HG02852 (cell line): ENCODE measurements at regions not wholly inside any gene's neighbourhood (a gene's known extent, or its start where the extent isn't known, plus 50 kb on each side); places are given as distances from the start of the nearest gene placed in this dataset.

ENCODE experiments used
- ATAC-seq: cut with Tn5 transposase; IDR thresholded peaks from one replicate; pipeline ENCODE4 v1.9.1; 2021; ENCODE audit warnings: mild to moderate bottlenecking, moderate library complexity; ENCODE audit not compliant: unreplicated experiment

GRCh38 chr2:192315543-192315942 is 120.8 kb upstream of the TMEFF2 start:
- ATAC-seq, result no peak

DNA sequence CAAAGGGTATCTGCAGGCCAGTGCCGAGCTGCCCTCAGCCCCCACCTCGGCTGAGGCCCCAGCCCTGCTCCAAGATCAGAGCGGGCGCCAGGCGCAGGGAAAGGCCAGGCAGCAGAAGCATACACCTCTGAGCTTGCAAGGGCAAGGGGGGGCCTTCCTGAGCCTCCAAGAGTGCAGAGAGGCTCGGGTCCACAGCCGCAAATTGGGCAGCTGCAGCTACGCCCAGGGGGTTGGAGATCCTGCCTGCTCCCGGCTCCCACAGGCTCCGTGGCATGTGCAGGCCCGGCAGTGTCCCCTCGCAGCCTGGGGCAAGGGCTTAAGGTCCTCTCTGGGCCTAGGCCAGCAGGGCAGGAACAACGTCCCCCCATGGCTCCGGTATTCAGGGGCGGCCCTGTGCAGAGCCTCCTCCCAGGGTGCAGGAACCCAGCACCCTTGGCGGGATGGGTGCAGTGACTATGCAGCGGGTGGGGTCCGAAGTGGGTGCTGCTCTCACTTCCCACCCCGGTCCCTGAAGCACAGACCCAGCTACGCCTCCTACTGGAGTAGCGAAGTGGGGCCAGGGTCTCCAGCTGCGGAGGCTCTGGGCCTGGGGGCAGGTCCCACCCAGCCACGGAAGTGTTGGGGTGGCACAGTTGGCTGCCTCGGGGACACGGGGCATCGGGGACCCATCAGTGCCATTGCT is 120.2 kb upstream of the TMEFF2 start:
- no peak for ATAC-seq

GRCh38 chr2:192313773-192314172 is 119.0 kb upstream of the TMEFF2 start:
- ATAC-seq, result no peak

GRCh38 chr2:192311701-192312460 is 117.1 kb upstream of the TMEFF2 start:
- ATAC-seq, result no peak

- no peak for ATAC-seq
Observed at GRCh38 chr2:192307530-192307929, 112.8 kb upstream of the TMEFF2 start.

GRCh38 chr2:192298664-192299063 is 103.9 kb upstream of the TMEFF2 start:
- no peak for ATAC-seq

- ATAC-seq, result no peak
Observed at GRCh38 chr2:192292478-192292877, 97.7 kb upstream of the TMEFF2 start.

- ATAC-seq, result no peak
Observed at GRCh38 chr2:192288295-192288694, 93.6 kb upstream of the TMEFF2 start.

DNA sequence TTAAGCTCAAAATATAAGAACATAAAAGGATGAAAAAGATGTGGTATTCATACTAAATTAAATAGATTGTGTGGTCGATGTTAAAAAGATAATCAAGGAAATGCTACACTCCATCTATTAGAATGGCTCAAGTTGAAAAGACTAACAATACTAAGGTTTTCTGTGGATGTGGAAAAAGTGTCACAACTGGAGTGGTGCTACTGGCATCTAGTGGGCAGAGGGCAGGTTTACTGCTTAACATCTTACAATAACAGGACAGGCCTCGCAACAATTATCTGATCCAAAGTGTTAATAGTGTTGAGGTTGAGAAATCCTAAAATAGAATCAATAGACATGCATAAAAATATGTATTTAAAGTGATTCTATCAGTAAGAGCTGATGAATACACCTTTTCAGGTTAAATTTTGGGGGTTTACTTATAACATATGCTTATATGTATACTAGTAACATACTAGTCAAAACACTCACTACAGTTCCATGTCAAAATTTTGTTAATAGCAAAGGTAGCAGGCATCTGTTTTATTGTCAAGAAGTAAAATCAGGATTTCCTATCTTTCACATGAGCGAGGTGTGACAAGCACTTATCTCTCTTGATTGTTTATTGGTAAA is 91.5 kb upstream of the TMEFF2 start:
- no peak for ATAC-seq

- no peak for ATAC-seq
Observed at GRCh38 chr2:192283450-192283849, 88.7 kb upstream of the TMEFF2 start.

GRCh38 chr2:192278701-192279100 is 84.0 kb upstream of the TMEFF2 start:
- ATAC-seq, result no peak

GRCh38 chr2:192277494-192278109 is 82.9 kb upstream of the TMEFF2 start:
- peak; percentile 55 for ATAC-seq

GRCh38 chr2:192275632-192276031 is 80.9 kb upstream of the TMEFF2 start:
- no peak for ATAC-seq

DNA sequence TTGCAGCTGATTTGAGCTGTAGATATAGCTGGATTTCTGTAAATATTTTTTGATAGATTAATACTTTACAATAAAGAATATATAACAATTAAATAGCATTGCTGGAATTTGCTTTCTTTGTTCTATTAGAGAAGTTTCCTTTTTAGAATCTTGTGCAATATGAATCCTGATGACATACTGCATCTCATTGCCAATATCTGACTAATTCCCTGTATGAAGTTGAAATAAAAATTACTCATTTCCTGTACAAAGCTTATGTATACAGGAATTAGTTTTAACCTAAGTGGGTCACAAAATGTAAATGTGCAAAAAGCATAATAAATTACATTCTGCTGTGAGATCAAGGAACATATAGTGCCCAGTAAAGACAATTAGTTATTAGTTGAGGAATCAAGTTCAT is 72.8 kb upstream of the TMEFF2 start:
- ATAC-seq, result no peak

DNA sequence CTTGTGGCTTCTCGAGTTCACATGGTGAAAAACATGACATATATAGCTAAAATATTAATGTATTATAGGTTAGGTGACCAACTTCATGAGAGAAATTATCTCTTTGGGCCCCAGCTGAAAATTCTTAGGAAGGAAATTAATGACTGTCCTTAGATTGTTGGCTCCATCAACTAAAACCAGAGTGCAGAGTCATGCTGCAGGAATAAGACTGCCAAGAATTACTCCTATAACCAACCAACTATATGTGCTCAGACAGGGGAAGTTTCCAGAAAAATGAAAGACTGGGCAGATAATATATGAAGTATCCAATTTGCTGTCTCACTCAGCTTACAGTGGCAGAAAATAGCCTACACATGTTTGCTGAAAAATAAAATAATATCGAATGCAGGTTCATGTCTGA is 71.0 kb upstream of the TMEFF2 start:
- no peak for ATAC-seq

DNA sequence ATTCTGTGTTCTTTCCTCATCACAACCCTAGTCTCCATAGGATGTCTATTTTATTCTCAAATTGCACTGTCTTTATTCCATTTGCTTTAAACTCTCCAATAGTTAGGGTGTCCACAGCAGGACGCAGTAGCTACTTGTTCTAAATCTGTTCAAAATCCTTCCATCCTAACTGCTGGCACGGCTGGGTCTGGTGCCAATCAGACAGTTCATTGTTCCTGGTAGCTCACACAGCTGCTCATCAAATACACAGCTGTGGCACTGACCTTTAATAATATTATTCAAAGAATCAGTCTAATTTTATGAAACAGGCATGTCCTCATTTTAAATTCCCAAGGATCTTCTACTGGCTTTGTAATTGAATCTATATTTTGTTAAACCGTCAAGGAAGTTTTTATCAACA is 59.7 kb upstream of the TMEFF2 start:
- ATAC-seq, result no peak

DNA sequence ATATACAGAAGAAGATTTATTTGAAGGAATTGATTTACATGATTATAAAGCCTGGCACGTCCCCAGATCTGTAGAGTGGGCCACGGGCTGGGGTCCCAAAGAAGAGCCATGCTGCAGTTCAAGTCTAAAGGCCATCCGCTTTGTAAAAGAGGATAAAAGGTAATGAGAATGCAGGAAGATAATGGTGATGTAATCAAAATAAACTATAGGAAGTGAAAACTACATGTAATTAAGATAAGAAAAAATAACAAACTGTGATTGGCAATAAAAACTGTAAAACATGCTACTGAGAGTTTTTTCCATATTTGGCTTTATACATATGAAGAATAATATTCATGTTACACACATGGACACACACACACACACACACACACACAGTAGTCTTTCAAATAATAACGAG is 59.0 kb upstream of the TMEFF2 start:
- no peak for ATAC-seq

DNA sequence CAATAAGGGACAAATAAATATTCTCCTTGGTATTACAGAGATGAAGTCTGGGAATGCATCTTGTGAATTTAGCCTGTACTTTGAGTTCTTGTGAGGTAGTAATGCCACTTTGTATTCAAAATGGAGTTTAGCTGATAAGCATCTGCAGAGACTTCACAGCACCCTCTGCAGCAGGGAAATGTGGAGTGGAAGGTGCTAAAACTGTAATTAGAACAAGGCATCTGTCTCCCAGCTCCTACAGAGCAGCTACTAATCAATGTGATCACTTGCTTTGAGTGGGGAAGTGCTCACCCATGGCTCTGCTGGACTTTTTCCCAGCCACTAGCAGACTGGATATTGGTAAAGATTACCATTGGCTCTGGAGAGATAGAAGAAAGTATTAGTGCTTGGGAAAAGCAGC is 56.2 kb upstream of the TMEFF2 start:
- no peak for ATAC-seq

GRCh38 chr2:192247456-192247855 is 52.7 kb upstream of the TMEFF2 start:
- ATAC-seq, result no peak

DNA sequence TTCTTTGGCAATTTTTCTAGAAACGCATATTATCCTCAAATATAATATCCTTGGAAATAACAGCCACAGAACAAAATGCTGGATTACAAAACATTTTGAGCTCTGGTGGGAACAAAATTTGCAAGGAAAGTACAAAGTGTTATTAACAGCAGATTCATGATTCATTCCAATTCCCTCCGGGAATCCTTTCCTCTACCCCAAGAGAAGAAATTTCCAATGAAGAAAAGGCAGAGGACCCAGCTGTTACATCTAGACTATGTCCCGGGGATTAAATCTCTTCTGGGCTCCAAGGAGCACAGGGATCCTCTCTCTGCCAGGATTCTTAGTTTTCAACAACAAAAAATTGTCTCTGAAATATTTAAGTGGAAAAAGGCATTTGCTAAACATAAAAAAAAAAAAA is 51.6 kb upstream of the TMEFF2 start:
- ATAC-seq, result no peak

DNA sequence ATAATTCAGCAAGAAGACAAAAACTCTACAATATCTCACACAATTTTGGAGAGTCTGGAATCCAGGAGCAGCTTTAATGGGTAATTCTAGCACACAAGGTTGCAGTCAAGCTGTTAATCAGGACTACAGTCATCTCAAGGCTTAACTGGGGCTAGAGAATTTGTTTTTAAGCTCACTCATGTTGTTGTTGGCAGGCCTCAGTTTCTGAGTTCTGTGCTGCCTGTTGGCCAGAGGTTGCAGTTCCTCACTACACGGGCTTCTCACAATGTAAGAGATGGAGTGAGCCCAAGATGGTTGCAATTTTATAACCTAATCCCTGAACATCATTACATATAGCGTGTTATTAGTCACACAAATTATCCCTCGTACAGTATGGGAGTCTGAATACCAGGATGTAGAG is 50.6 kb upstream of the TMEFF2 start:
- no peak for ATAC-seq
